ENCODE measurements at regions not wholly inside any gene's neighbourhood (a gene's known extent, or its start where the extent isn't known, plus 50 kb on each side); places are given as distances from the start of the nearest gene placed in this dataset.

GRCh38 chrX:10329984-10330383 is 173.2 kb downstream of the CLCN4 start:
- TF ChIP-seq L3MBTL2 (conservative IDR thresholded peaks at IDR 0.05) = no peak
- no peak for TF ChIP-seq ZNF384 (IDR thresholded peaks at IDR 0.05)
- TF ChIP-seq SUZ12 (IDR thresholded peaks at IDR 0.05) = no peak
- no peak for TF ChIP-seq PKNOX1 (IDR thresholded peaks at IDR 0.05)
- no peak for TF ChIP-seq SP1 (IDR thresholded peaks at IDR 0.05)
- TF ChIP-seq HDGF (IDR thresholded peaks at IDR 0.05; ENCODE audit: borderline replicate concordance) = no peak
- no peak for TF ChIP-seq LEF1 (IDR thresholded peaks at IDR 0.05; ENCODE audit: borderline replicate concordance)
- TF ChIP-seq TARDBP (IDR thresholded peaks at IDR 0.05) = no peak
- no peak for TF ChIP-seq NFRKB (IDR thresholded peaks at IDR 0.05)
- no peak for TF ChIP-seq FOXM1 (IDR thresholded peaks at IDR 0.05; ENCODE audit: borderline replicate concordance)
- no peak for TF ChIP-seq ARNT (IDR thresholded peaks at IDR 0.05)
- TF ChIP-seq CTBP1 (IDR thresholded peaks at IDR 0.05; ENCODE audit: borderline replicate concordance) = no peak
- TF ChIP-seq ELF4 (IDR thresholded peaks at IDR 0.05) = no peak
- no peak for TF ChIP-seq FOXA1 (IDR thresholded peaks at IDR 0.05)
- no peak for TF ChIP-seq BHLHE40 (IDR thresholded peaks at IDR 0.05; ENCODE audit: borderline replicate concordance)
- ChIA-PET POLR2A (no interaction called here), CTCF (no interaction called here)
- no peak for DNase-seq (ENCODE audit: extremely low spot score)

GRCh38 chrX:10341309-10341708 is 184.5 kb downstream of the CLCN4 start:
- TF ChIP-seq ZNF384 (IDR thresholded peaks at IDR 0.05) = no peak
- TF ChIP-seq FOXM1 (IDR thresholded peaks at IDR 0.05; ENCODE audit: borderline replicate concordance) = no peak
- TF ChIP-seq LEF1 (IDR thresholded peaks at IDR 0.05; ENCODE audit: borderline replicate concordance) = no peak
- TF ChIP-seq SP1 (IDR thresholded peaks at IDR 0.05) = no peak
- TF ChIP-seq ELF4 (IDR thresholded peaks at IDR 0.05) = no peak
- TF ChIP-seq NFRKB (IDR thresholded peaks at IDR 0.05) = no peak
- POLR2A ChIA-PET = no interaction called here
- DNase-seq (ENCODE audit: extremely low spot score) = no peak
- CTCF ChIA-PET = no interaction called here

GRCh38 chrX:10350221-10350620 is 193.4 kb downstream of the CLCN4 start:
- no peak for DNase-seq (ENCODE audit: extremely low spot score)
- TF ChIP-seq FOXM1 (IDR thresholded peaks at IDR 0.05; ENCODE audit: borderline replicate concordance) = no peak
- no peak for TF ChIP-seq TARDBP (IDR thresholded peaks at IDR 0.05)
- no peak for TF ChIP-seq CTBP1 (IDR thresholded peaks at IDR 0.05; ENCODE audit: borderline replicate concordance)
- no peak for TF ChIP-seq PKNOX1 (IDR thresholded peaks at IDR 0.05)
- TF ChIP-seq ZNF384 (IDR thresholded peaks at IDR 0.05) = no peak
- ChIA-PET POLR2A (no interaction called here), CTCF (no interaction called here)

GRCh38 chrX:10350981-10351380 is 194.2 kb downstream of the CLCN4 start:
- TF ChIP-seq SUZ12 (IDR thresholded peaks at IDR 0.05) = no peak
- no peak for TF ChIP-seq CTBP1 (IDR thresholded peaks at IDR 0.05; ENCODE audit: borderline replicate concordance)
- TF ChIP-seq ELF4 (IDR thresholded peaks at IDR 0.05) = no peak
- no peak for TF ChIP-seq PKNOX1 (IDR thresholded peaks at IDR 0.05)
- TF ChIP-seq L3MBTL2 (conservative IDR thresholded peaks at IDR 0.05) = no peak
- no peak for TF ChIP-seq HDGF (IDR thresholded peaks at IDR 0.05; ENCODE audit: borderline replicate concordance)
- TF ChIP-seq FOXM1 (IDR thresholded peaks at IDR 0.05; ENCODE audit: borderline replicate concordance) = no peak
- no peak for TF ChIP-seq ARNT (IDR thresholded peaks at IDR 0.05)
- TF ChIP-seq NFRKB (IDR thresholded peaks at IDR 0.05) = no peak
- no peak for TF ChIP-seq TARDBP (IDR thresholded peaks at IDR 0.05)
- TF ChIP-seq ZNF384 (IDR thresholded peaks at IDR 0.05) = no peak
- no peak for TF ChIP-seq FOXA1 (IDR thresholded peaks at IDR 0.05)
- no peak for TF ChIP-seq FOXK2 (IDR thresholded peaks at IDR 0.05)
- CTCF ChIA-PET = no interaction called here
- POLR2A ChIA-PET = no interaction called here
- DNase-seq (ENCODE audit: extremely low spot score) = no peak

GRCh38 chrX:10352536-10352935 is 195.8 kb downstream of the CLCN4 start:
- TF ChIP-seq CTBP1 (IDR thresholded peaks at IDR 0.05; ENCODE audit: borderline replicate concordance) (no peak), LEF1 (IDR thresholded peaks at IDR 0.05; ENCODE audit: borderline replicate concordance) (no peak), SUZ12 (IDR thresholded peaks at IDR 0.05) (no peak), PKNOX1 (IDR thresholded peaks at IDR 0.05) (no peak), HDGF (IDR thresholded peaks at IDR 0.05; ENCODE audit: borderline replicate concordance) (no peak), ARNT (IDR thresholded peaks at IDR 0.05) (no peak), ZNF384 (IDR thresholded peaks at IDR 0.05) (no peak), FOXK2 (IDR thresholded peaks at IDR 0.05) (no peak), L3MBTL2 (conservative IDR thresholded peaks at IDR 0.05) (no peak), TARDBP (IDR thresholded peaks at IDR 0.05) (no peak), NFRKB (IDR thresholded peaks at IDR 0.05) (no peak), SP1 (IDR thresholded peaks at IDR 0.05) (no peak), BHLHE40 (IDR thresholded peaks at IDR 0.05; ENCODE audit: borderline replicate concordance) (no peak), FOXA1 (IDR thresholded peaks at IDR 0.05) (no peak), FOXM1 (IDR thresholded peaks at IDR 0.05; ENCODE audit: borderline replicate concordance) (no peak), ELF4 (IDR thresholded peaks at IDR 0.05) (no peak)
- ChIA-PET POLR2A (no interaction called here), CTCF (no interaction called here)
- DNase-seq (ENCODE audit: extremely low spot score) = no peak

GRCh38 chrX:10356979-10357378 is 200.2 kb downstream of the CLCN4 start:
- ChIA-PET CTCF (no interaction called here), POLR2A (no interaction called here)
- DNase-seq (ENCODE audit: extremely low spot score) = no peak
- TF ChIP-seq ARNT (IDR thresholded peaks at IDR 0.05) (no peak), SP1 (IDR thresholded peaks at IDR 0.05) (no peak), SUZ12 (IDR thresholded peaks at IDR 0.05) (no peak), BHLHE40 (IDR thresholded peaks at IDR 0.05; ENCODE audit: borderline replicate concordance) (no peak), TARDBP (IDR thresholded peaks at IDR 0.05) (no peak), ELF4 (IDR thresholded peaks at IDR 0.05) (no peak), PKNOX1 (IDR thresholded peaks at IDR 0.05) (no peak), FOXK2 (IDR thresholded peaks at IDR 0.05) (no peak), CTBP1 (IDR thresholded peaks at IDR 0.05; ENCODE audit: borderline replicate concordance) (no peak), L3MBTL2 (conservative IDR thresholded peaks at IDR 0.05) (no peak), LEF1 (IDR thresholded peaks at IDR 0.05; ENCODE audit: borderline replicate concordance) (no peak), NFRKB (IDR thresholded peaks at IDR 0.05) (no peak), ZNF384 (IDR thresholded peaks at IDR 0.05) (no peak), HDGF (IDR thresholded peaks at IDR 0.05; ENCODE audit: borderline replicate concordance) (no peak)

Measured in HEK293T (cell line).